SHP77 treated with DMSO at 0.1 percent for 48 hours (cell line): ENCODE measurements at regions not wholly inside any gene's neighbourhood (a gene's known extent, or its start where the extent isn't known, plus 50 kb on each side); places are given as distances from the start of the nearest gene placed in this dataset.

ENCODE experiments used
- DNase-seq: peaks from one replicate; lab custom pipeline; 2025; lab: John Stamatoyannopoulos, UW

DNA sequence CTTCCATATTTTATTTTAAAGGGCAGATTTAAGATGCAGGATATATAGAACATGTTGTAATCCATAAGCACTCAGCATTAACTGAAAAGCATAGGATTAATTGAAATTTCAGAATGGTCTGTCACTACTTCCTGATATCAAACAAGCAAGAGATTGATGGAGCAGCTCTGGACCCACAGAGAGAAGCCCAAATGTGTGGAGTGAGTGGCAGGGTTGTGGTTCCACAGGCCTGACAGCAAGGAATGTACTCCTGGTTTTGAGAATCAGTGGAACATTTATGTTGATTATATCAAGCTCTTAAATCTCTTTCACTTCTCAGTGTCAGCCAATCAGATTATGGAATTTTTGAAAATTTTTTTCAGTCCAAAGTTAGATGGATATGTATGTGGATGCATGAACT lies 267.6 kb upstream of the PRICKLE1 start:
- no peak for DNase-seq

DNA sequence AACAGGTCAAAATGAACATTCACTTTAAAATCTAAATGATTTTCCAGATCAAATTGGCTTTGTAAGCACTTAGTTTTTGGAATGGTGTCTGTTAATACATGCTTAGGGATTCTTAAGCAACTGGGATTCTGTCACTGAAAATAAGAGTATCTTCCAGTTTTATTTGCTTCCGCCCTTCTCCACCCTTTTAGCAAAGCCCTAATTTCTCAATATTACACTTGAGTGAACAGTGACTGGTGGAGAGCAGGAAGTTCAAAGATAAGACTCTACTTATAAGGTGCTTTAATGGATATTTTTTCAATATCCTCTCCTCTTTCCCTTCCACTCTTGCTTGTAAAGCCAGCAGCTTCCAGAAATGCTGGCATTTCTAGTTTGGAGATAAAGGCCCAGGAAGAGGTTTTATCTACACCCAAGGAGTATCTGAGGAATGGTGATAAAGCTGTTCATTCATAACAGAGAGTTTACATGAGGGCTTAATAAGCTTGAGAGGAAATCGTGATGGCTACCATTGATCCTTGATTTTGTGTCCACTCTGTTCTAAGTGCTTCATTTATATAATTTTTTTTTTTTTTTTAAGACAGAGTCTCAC lies 265.9 kb upstream of the PRICKLE1 start:
- DNase-seq: no peak

GRCh38 chr12:42854826-42855225 lies 265.3 kb upstream of the PRICKLE1 start:
- DNase-seq: no peak

DNA sequence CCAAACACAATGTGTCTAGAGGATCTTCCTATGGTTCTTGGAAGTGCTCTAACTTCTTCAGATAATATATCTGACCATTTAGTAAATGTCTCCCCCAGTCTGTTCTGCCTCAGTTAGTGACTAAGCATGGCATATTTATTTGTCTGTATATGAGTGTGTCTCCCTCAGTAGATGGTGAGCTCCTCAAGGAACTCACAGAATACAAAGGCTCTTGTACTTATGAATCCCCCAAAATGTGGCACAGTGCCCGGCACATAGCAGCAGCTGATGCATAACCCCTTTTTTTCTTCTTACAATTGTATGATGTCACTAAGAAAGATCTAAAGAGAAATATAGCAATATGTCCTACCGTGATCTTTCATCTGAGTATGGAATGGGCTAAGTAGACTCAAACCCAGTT lies 264.7 kb upstream of the PRICKLE1 start:
- no peak for DNase-seq

- no peak for DNase-seq
Observed at GRCh38 chr12:42853370-42854140, 264.0 kb upstream of the PRICKLE1 start.

DNA sequence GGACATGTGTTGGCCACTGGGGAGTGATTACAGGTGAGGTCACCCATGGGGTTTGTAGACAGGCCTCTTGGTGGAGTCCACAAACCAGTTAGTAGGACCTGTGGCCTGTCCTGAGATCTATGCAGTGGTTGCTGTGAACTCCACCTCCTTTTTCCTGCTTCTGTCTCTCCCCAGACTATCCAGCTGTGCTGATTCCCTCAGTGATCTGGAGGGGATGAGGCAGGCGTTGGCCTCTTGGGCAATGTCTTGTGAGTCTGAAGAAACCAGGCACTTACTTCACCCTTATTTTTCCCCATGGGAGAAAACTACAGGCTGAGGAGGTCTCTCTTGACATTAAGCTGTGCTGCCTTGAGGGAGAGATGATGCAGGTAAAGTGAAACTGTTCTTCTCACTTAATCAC lies 257.2 kb upstream of the PRICKLE1 start:
- no peak for DNase-seq

- no peak for DNase-seq
Observed at GRCh38 chr12:42834062-42834461, 244.5 kb upstream of the PRICKLE1 start.

GRCh38 chr12:42828836-42829235 lies 239.3 kb upstream of the PRICKLE1 start:
- no peak for DNase-seq

GRCh38 chr12:42824327-42824726 lies 234.8 kb upstream of the PRICKLE1 start:
- no peak for DNase-seq

GRCh38 chr12:42823679-42824078 lies 234.1 kb upstream of the PRICKLE1 start:
- DNase-seq: no peak

DNA sequence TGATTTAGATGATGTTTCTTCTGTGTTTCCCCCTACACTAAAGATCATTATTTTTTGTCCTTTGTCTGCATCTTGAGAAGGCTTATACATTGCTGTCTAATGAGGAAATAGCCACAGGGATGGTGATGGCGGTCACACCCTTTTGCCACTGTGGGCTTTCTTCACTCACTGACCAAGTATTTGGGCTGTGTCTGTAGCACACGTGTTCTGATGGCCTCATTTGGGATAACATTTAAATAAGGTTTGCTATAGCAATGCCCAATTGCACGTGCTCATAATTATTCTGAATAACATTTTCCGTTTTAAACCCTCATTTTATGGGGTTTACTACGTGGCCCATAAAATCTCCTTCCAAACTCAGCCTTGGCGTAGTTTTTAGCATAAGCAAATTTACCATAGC lies 230.3 kb upstream of the PRICKLE1 start:
- no peak for DNase-seq

- no peak for DNase-seq
Observed at GRCh38 chr12:42815068-42815467, 225.5 kb upstream of the PRICKLE1 start.

DNA sequence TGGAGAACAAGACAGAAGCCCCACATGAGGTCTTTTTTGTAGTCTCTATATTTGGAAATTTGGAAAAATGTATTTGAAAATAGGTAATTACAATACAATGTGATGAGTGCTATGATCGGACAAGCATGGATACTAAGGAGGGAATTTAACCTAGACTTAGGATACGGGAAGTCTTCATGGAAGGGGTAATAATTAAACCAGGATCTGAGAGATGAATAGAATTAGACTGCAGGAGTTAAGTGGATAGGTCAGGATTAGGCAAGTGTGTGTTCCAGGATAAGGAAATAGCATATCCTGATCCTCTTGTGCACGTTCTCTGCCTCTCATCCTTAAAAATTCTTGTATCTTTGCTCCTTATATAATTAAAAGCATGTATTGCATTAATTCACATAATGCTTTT lies 223.3 kb upstream of the PRICKLE1 start:
- DNase-seq: no peak

DNA sequence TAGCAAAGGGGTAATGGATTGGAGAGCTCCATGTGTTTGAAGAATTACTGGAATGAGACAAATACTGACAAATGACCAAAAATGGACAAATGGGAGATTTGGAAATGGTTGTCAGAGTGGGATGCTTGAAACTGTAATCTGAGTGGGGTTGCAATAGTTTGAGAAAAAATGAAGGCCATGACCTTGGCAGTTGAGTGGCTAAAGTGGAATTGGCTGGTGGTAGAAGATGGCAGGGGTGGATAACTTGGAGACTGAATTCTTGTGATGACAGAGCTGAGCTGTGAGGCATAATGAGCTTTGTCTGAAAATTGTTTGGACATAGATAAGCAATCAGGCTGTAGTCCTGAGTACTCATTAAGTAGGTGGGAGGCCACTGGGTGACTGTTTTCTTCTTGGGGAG lies 222.5 kb upstream of the PRICKLE1 start:
- DNase-seq: no peak

DNA sequence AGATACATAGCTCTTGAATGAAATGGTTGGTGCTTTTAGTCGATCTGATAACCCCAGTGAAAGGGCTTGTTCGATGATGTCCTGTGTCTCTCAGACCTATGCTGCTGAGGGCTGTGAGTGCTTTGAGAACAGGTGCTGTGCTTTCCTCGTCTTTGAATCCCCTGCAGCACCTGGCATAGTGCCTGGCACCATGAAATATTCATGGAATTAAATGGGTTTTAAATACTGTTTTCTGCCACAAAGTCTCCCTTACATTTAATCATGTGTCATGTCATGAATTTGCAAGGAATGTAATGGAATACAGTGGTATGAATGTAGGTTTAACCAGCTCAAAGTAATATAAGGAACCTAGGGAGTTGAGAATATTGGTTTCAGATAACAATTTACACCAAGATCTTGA lies 220.5 kb upstream of the PRICKLE1 start:
- no peak for DNase-seq

GRCh38 chr12:42809226-42809625 lies 219.7 kb upstream of the PRICKLE1 start:
- no peak for DNase-seq

GRCh38 chr12:42807766-42808165 lies 218.2 kb upstream of the PRICKLE1 start:
- DNase-seq: no peak

DNA sequence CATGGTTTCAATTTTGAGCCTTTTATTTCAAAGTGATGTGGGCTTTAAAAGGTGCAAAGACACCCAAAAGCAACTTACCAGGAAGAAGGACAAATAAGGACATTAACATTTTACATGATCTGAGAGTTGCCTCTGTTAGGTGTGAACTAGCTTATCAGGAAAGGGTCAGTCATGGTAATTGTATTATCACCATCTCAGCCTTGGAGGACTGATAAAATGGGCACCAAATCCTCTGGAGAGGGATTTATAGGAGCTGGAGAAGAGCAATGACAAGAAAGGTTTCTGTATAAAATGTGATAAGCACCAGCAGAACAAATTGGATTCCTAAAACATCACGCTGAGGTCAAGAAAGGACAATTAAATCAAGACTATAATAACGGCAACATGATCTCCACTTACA lies 217.7 kb upstream of the PRICKLE1 start:
- no peak for DNase-seq

- no peak for DNase-seq
Observed at GRCh38 chr12:42804928-42805327, 215.4 kb upstream of the PRICKLE1 start.

- DNase-seq: no peak
Observed at GRCh38 chr12:42802785-42803189, 213.2 kb upstream of the PRICKLE1 start.

- no peak for DNase-seq
Observed at GRCh38 chr12:42801271-42801670, 211.7 kb upstream of the PRICKLE1 start.

DNA sequence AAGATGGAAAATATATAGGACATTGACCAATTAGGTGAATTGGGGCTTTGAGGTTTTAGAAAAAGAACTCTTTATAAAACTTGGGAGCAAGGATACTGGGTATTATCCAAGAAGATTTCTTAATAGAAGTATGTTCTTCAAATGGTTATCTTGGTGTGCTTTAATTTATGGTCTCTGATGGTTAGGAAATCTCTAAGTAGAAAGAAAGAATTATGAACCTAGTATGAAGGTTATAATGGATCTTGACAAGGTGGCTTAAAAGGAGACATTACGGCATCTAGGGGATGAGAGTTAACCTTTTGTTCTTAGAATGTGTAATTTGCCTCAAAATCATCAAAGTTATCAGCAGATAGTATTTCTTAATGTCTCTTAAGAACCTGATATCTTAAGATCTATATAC lies 210.4 kb upstream of the PRICKLE1 start:
- DNase-seq: no peak

DNA sequence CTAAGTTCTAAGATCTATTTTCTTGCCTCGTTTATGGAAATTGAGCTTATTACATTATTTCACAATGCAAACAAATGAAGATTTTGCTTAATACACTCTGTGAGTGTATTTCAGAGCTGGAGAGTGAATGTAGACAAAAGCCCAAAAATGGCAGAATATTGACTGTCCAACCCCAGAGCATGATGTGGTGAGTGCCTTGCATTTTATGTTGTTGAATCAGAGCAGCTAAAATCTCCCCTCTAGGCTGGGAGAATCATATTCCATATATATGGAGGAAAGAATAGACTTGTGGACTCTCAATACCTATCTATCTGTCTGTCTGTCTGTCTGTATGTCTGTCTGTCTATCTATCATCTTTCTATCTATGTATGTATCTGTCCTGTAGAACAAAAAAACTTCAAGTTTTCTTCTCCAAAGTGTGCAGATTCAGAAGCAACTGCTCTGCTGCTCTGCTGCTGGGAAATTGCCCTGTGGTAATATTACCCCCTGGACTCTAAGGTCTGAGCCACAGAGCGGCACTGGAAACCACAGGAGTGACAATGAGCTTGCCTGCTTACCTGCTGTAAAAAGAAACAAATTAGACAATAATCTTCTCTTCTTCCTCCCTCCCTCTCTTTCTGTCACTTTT lies 209.4 kb upstream of the PRICKLE1 start:
- DNase-seq: no peak

GRCh38 chr12:42794806-42795205 lies 205.3 kb upstream of the PRICKLE1 start:
- DNase-seq: no peak
